Right kidney (tissue), 1 donor: ENCODE measurements at regions not wholly inside any gene's neighbourhood (a gene's known extent, or its start where the extent isn't known, plus 50 kb on each side); places are given as distances from the start of the nearest gene placed in this dataset.

ENCODE experiments used
- DNase-seq: peaks from one replicate; pipeline ENCODE4 v3.0.0-alpha.2; 2016

GRCh38 chr17:13353590-13353989 is 248.1 kb downstream of the HS3ST3A1 start:
- DNase-seq = no peak

GRCh38 chr17:13352747-13353415 is 248.8 kb downstream of the HS3ST3A1 start:
- no peak for DNase-seq

GRCh38 chr17:13351046-13351445 is 250.7 kb downstream of the HS3ST3A1 start:
- DNase-seq = no peak

- DNase-seq = no peak
Measured at GRCh38 chr17:13350466-13350865, 251.3 kb downstream of the HS3ST3A1 start.

- no peak for DNase-seq
Measured at GRCh38 chr17:13346996-13347762, 254.6 kb downstream of the HS3ST3A1 start.

- no peak for DNase-seq
Measured at GRCh38 chr17:13346592-13346991, 255.1 kb downstream of the HS3ST3A1 start.

GRCh38 chr17:13346081-13346533 is 255.6 kb downstream of the HS3ST3A1 start:
- DNase-seq = no peak

- no peak for DNase-seq
Measured at GRCh38 chr17:13338421-13338820, 263.3 kb downstream of the HS3ST3A1 start.

- DNase-seq = peak; percentile 47
Measured at GRCh38 chr17:13337864-13338371, 263.8 kb downstream of the HS3ST3A1 start.

GRCh38 chr17:13337151-13337550 is 264.6 kb downstream of the HS3ST3A1 start:
- no peak for DNase-seq

GRCh38 chr17:13334374-13334773 is 267.4 kb downstream of the HS3ST3A1 start:
- DNase-seq = no peak

GRCh38 chr17:13333661-13334060 is 268.1 kb downstream of the HS3ST3A1 start:
- no peak for DNase-seq

- no peak for DNase-seq
Measured at GRCh38 chr17:13332207-13332606, 269.5 kb downstream of the HS3ST3A1 start.

- DNase-seq = no peak
Measured at GRCh38 chr17:13329421-13329820, 272.3 kb downstream of the HS3ST3A1 start.

- no peak for DNase-seq
Measured at GRCh38 chr17:13323990-13324389, 277.7 kb downstream of the HS3ST3A1 start.

- no peak for DNase-seq
Measured at GRCh38 chr17:13321951-13322701, 279.6 kb downstream of the HS3ST3A1 start.

- no peak for DNase-seq
Measured at GRCh38 chr17:13320046-13320785, 281.5 kb downstream of the HS3ST3A1 start.

- DNase-seq = no peak
Measured at GRCh38 chr17:13316657-13317056, 285.1 kb downstream of the HS3ST3A1 start.

- DNase-seq = no peak
Measured at GRCh38 chr17:13311306-13311705, 290.4 kb downstream of the HS3ST3A1 start.

- DNase-seq = no peak
Measured at GRCh38 chr17:13310858-13311257, 290.9 kb downstream of the HS3ST3A1 start.

GRCh38 chr17:13306310-13306962 is 288.6 kb upstream of the ELAC2 start:
- DNase-seq = no peak

- DNase-seq = no peak
Measured at GRCh38 chr17:13302983-13303382, 285.2 kb upstream of the ELAC2 start.
